HL-60 (cell line): ENCODE measurements at regions not wholly inside any gene's neighbourhood (a gene's known extent, or its start where the extent isn't known, plus 50 kb on each side); places are given as distances from the start of the nearest gene placed in this dataset.
A peak's percentile ranks its signal among the peaks of the same experiment; 100 is the strongest.

Experiments used
- DNase-seq, 2 experiments: peaks; one replicate each; pipeline ENCODE4 v3.0.0-alpha.2; 2010 to 2020; ENCODE audit warnings: low read depth in 1 of 2, low spot score in 1 of 2
- H3K27ac ChIP-seq: fragments of 250-450 bp; sonication (Bioruptor Pico); replicated peaks from 2 replicates; pipeline ENCODE4 v1.5.1; 2020; ENCODE audit warnings: mild to moderate bottlenecking, moderate library complexity
- H3K27me3 ChIP-seq: fragments of 250-450 bp; sonication (Bioruptor Pico); 2 replicates; pipeline ENCODE4 v1.5.1; 2021; ENCODE audit warnings: mild to moderate bottlenecking, moderate library complexity; ENCODE audit not compliant: insufficient read depth, poor library complexity, severe bottlenecking
- H3K4me3 ChIP-seq: replicated peaks from 2 replicates; pipeline ENCODE4 v1.5.1; 2011; ENCODE audit warnings: mild to moderate bottlenecking, control low read depth, low read length; ENCODE audit not compliant: insufficient read depth
- CTCF ChIP-seq: IDR thresholded peaks from one replicate; pipeline ENCODE4 v1.5.1; 2011; ENCODE audit warnings: low read length, control low read depth, inconsistent platforms; ENCODE audit not compliant: insufficient read depth
- GABPA ChIP-seq: IDR thresholded peaks from 2 replicates; pipeline ENCODE4 v1.6.1; 2012; ENCODE audit warnings: low read depth
- POLR2AphosphoS5 ChIP-seq: IDR thresholded peaks from 2 replicates; pipeline ENCODE4 v1.6.1; 2012; ENCODE audit warnings: low read depth
- REST ChIP-seq: IDR thresholded peaks from 2 replicates; pipeline ENCODE4 v1.6.1; 2012; ENCODE audit warnings: low read depth; ENCODE audit not compliant: insufficient replicate concordance
- SPI1 ChIP-seq: IDR thresholded peaks from 2 replicates; pipeline ENCODE4 v1.6.1; 2012; ENCODE audit warnings: low read depth, mild to moderate bottlenecking, borderline replicate concordance

DNA sequence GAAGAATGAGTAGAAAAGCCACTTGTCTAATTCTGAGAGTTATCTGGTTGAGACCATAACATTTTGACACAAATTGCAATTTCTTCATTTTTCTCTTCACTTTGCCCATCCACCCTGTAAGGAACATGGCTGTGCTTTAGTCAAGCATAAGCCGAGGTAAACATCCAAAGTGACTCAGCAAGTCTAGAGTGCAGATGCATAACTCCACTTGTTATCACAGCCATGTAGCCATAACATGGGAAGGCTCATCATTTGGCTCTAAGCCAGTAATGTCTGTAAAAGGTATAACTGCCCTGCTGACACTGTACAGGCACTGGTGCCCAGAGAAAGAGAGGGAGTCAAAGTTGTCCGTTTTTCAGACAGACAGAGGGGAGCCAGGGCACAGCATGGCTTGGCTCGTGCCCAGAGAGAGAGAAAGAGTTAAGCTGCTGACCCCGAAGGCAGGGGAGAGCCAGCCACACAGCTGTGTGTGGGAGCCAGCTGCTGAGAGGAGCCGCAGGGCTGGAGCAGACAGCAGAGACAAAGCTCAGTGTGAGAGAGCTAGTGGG, 76.9 kb upstream of the EXOC1L start:
- Histone ChIP-seq H3K27ac (no peak overlapping the region), H3K4me3 (no peak overlapping the region), H3K27me3 (peaks cover 4% of the 10 kb centered on the region)
- no peak for TF ChIP-seq CTCF
- TF ChIP-seq REST = no peak
- no peak for TF ChIP-seq GABPA
- TF ChIP-seq POLR2AphosphoS5 = no peak
- no peak for TF ChIP-seq SPI1
- DNase-seq = no peak

DNA sequence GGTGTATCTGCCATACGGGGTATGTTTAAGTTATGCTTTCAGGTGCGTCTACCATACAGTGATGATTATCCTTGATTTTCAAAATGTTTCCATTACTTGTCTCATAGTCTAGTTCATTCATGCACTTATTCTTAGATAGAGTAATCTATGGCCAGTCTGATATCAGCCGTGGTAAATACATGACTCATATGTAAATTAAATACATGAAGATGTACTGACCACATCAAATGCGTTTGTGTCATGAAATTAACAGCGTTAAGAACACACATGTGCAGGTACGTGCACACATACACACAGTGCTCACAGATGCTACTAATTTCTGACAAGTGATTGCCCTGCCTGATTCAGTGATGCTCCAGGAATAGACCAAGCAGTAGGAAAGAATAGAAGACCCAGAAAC, 75.2 kb upstream of the EXOC1L start:
- DNase-seq = no peak
- Histone ChIP-seq H3K27me3 (peaks cover 4% of the 10 kb centered on the region), H3K4me3 (no peak overlapping the region), H3K27ac (no peak overlapping the region)
- TF ChIP-seq POLR2AphosphoS5 = no peak
- TF ChIP-seq GABPA = no peak
- TF ChIP-seq REST = no peak
- no peak for TF ChIP-seq SPI1
- TF ChIP-seq CTCF = no peak

DNA sequence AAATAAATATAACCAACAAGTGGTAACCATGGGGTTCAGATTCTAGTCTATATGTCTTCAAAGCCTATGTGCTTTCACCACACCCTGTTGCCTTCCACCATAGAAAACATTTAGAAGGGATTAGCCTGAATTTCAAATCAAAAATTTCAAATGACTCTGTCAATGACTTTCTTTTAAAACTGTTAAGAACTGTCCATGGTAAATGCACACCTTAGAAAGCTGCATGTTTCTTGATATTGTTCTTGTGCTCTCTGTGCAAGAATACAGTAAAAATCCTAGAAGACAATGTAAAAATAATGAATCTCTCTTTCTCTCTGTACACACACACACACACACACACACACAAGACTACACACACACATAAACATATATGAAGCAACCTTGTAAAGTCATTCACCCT, 74.6 kb upstream of the EXOC1L start:
- no peak overlapping the region for H3K4me3 ChIP-seq
- no peak for DNase-seq
- H3K27ac ChIP-seq = no peak overlapping the region
- TF ChIP-seq GABPA = no peak
- peak; percentile 70 for TF ChIP-seq REST
- TF ChIP-seq CTCF = no peak
- H3K27me3 ChIP-seq = peaks cover 3% of the 10 kb centered on the region
